Parathyroid adenoma (tissue), 2 donors: ENCODE measurements at regions not wholly inside any gene's neighbourhood (a gene's known extent, or its start where the extent isn't known, plus 50 kb on each side); places are given as distances from the start of the nearest gene placed in this dataset.

ENCODE experiments used
- H2AFZ ChIP-seq: fragments of 300-600 bp; sonication (generic); one replicate; pipeline ENCODE4 v1.7.0; 2017; ENCODE audit warnings: antibody characterized with exemption, mild to moderate bottlenecking
- H3K27ac ChIP-seq: fragments of 300-600 bp; sonication (generic); one replicate; pipeline ENCODE4 v1.7.0; 2017
- H3K27me3 ChIP-seq: fragments of 300-600 bp; sonication (generic); one replicate; pipeline ENCODE4 v1.7.0; 2017; ENCODE audit warnings: low read length; ENCODE audit not compliant: control insufficient read depth, insufficient read depth
- H3K36me3 ChIP-seq: fragments of 300-600 bp; sonication (generic); one replicate; pipeline ENCODE4 v1.7.0; 2017; ENCODE audit warnings: low read length; ENCODE audit not compliant: control insufficient read depth, insufficient read depth
- H3K4me1 ChIP-seq: fragments of 300-600 bp; sonication (generic); one replicate; pipeline ENCODE4 v1.7.0; 2017; ENCODE audit warnings: control low read depth
- H3K4me2 ChIP-seq: fragments of 300-600 bp; sonication (generic); one replicate; pipeline ENCODE4 v1.7.0; 2017; ENCODE audit warnings: low read length
- H3K4me3 ChIP-seq: fragments of 300-600 bp; sonication (generic); one replicate; pipeline ENCODE4 v1.7.0; 2017; ENCODE audit warnings: low read depth, low read length
- H3K79me2 ChIP-seq: fragments of 300-600 bp; sonication (generic); one replicate; pipeline ENCODE4 v1.7.0; 2017; ENCODE audit warnings: control low read depth
- H3K9ac ChIP-seq: fragments of 300-600 bp; sonication (generic); one replicate; pipeline ENCODE4 v1.7.0; 2017; ENCODE audit warnings: mild to moderate bottlenecking
- H3K9me3 ChIP-seq: fragments of 300-600 bp; sonication (generic); one replicate; pipeline ENCODE4 v1.7.0; 2017; ENCODE audit warnings: low read length; ENCODE audit not compliant: control insufficient read depth
- CTCF ChIP-seq: fragments of 300-600 bp; sonication (generic); IDR thresholded peaks from one replicate; pipeline ENCODE4 v1.7.0; 2017; ENCODE audit warnings: antibody characterized with exemption, mild to moderate bottlenecking
- donor health status: primary hyperparathyroidism.

- no peak overlapping the region for H3K4me2 ChIP-seq
- no peak overlapping the region for H2AFZ ChIP-seq
- H3K27ac ChIP-seq, result no peak overlapping the region
- H3K27me3 ChIP-seq, result no peaks in the 10 kb centered on the region
- no peak overlapping the region for H3K4me3 ChIP-seq
- no peaks in the 10 kb centered on the region for H3K4me1 ChIP-seq
- H3K9ac ChIP-seq, result no peak overlapping the region
- H3K79me2 ChIP-seq, result no peaks in the 10 kb centered on the region
- TF ChIP-seq CTCF, result no peak
- H3K36me3 ChIP-seq, result no peaks in the 10 kb centered on the region
- H3K9me3 ChIP-seq, result no peaks in the 10 kb centered on the region
These were observed 147.0 kb upstream of the ZNF366 start for GRCh38 chr5:72654231-72654630.

DNA sequence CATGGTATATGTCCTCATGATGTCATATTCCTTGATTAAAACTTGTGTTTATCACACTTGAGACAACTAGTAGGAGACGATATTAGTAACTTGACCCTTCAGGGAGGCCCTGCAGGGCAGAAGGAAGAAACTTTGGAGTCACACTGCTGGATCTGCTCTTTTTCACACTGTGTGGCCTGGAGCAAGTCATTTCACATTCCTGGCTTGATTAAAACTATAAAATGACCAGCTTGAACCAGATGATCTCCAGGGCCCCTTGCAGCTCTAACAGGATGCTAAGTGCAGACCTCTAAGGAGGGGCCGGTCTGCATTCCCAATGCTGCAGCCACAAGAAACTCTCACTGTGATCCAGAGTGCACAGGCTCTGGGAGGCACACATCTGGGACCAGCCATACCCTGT, 146.4 kb upstream of the ZNF366 start:
- no peak overlapping the region for H3K4me3 ChIP-seq
- no peak overlapping the region for H3K4me2 ChIP-seq
- H3K79me2 ChIP-seq, result no peaks in the 10 kb centered on the region
- H3K4me1 ChIP-seq, result no peaks in the 10 kb centered on the region
- H3K36me3 ChIP-seq, result no peaks in the 10 kb centered on the region
- H3K27ac ChIP-seq, result no peak overlapping the region
- H3K27me3 ChIP-seq, result no peaks in the 10 kb centered on the region
- TF ChIP-seq CTCF, result no peak
- no peaks in the 10 kb centered on the region for H3K9me3 ChIP-seq
- H3K9ac ChIP-seq, result no peak overlapping the region
- no peak overlapping the region for H2AFZ ChIP-seq

- Histone ChIP-seq H3K79me2 (no peaks in the 10 kb centered on the region), H3K4me3 (no peak overlapping the region), H3K9ac (no peak overlapping the region), H2AFZ (no peak overlapping the region), H3K27me3 (no peaks in the 10 kb centered on the region), H3K9me3 (no peaks in the 10 kb centered on the region), H3K27ac (no peak overlapping the region), H3K4me1 (peaks cover 11% of the 10 kb centered on the region), H3K4me2 (no peak overlapping the region), H3K36me3 (no peaks in the 10 kb centered on the region)
- TF ChIP-seq CTCF, result no peak
These were observed 144.6 kb upstream of the ZNF366 start for GRCh38 chr5:72651779-72652178.

DNA sequence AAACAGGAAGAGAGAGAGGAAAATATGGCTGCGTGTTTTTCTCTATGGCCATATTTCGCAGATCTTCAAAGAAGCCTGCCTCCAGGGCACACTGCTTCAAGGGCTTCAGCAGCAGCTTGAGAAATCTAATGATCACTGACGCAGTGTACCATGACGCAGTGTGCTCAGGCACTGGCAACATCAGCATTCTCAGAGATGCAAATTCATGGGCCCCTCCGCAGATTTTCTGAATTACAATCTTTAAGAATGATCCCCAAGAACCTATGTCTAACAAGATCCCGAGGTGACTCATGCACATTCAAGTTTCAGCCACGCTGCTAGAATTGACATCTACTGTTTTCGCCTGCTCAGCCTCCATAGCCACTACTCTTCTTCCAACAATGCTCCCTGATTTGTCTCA, 143.9 kb upstream of the ZNF366 start:
- Histone ChIP-seq H3K4me2 (no peak overlapping the region), H3K36me3 (no peaks in the 10 kb centered on the region), H3K79me2 (no peaks in the 10 kb centered on the region), H3K4me3 (no peak overlapping the region), H3K9me3 (no peaks in the 10 kb centered on the region), H3K4me1 (peaks cover 11% of the 10 kb centered on the region), H2AFZ (no peak overlapping the region), H3K9ac (no peak overlapping the region), H3K27me3 (no peaks in the 10 kb centered on the region), H3K27ac (no peak overlapping the region)
- TF ChIP-seq CTCF, result no peak

DNA sequence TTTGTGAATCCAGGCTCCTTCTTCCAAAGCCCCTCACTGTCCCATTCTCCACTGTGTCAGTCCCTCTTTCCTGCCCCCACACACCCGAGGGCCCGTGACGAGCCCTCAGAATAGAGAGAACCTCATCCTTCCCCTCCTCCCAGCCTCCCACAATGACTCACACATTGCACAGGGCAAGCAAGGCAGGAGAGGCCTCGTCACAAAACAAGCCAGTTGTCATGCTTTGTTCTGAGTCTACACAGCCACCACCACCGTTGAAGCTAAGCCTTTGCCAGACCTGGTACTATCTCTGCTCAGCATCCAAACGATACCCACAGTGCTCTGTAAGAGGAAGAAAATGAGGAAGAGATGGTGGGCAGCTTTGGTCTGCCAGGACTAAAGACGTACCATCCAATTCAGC, 142.2 kb upstream of the ZNF366 start:
- no peaks in the 10 kb centered on the region for H3K27me3 ChIP-seq
- H2AFZ ChIP-seq, result no peak overlapping the region
- H3K4me2 ChIP-seq, result no peak overlapping the region
- H3K4me1 ChIP-seq, result peaks cover 11% of the 10 kb centered on the region
- no peaks in the 10 kb centered on the region for H3K79me2 ChIP-seq
- H3K9me3 ChIP-seq, result no peaks in the 10 kb centered on the region
- TF ChIP-seq CTCF, result no peak
- H3K4me3 ChIP-seq, result no peak overlapping the region
- no peak overlapping the region for H3K27ac ChIP-seq
- H3K9ac ChIP-seq, result no peak overlapping the region
- H3K36me3 ChIP-seq, result no peaks in the 10 kb centered on the region
